CD4-positive, alpha-beta T cell treated with Interleukin-15 for 1 hour (primary cell): ENCODE measurements at regions not wholly inside any gene's neighbourhood (a gene's known extent, or its start where the extent isn't known, plus 50 kb on each side); places are given as distances from the start of the nearest gene placed in this dataset.
A peak's percentile ranks its signal among the peaks of the same experiment; 100 is the strongest.

Experiments
- DNase-seq: peaks from one replicate; pipeline ENCODE4 v3.0.0-alpha.2; 2020

DNA sequence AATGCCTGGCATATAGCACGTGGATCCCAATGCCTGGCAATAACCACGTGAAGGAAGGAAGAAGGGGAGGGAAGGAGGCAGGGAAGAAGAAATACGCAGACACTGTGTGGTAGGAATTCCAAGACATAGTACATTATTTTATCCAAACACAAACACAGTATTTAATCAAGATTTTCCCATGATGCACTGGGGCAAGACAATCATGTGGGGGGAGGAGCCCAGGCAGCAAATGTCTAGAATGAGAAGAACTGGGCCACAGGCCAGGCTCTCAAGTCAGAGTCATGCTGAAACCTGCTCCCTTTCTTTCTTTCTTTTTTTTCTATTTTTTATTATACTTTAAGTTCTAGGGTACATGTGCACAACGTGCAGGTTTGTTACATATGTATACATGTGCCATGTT is 717.9 kb downstream of the UQCRFS1 start:
- no peak for DNase-seq

DNA sequence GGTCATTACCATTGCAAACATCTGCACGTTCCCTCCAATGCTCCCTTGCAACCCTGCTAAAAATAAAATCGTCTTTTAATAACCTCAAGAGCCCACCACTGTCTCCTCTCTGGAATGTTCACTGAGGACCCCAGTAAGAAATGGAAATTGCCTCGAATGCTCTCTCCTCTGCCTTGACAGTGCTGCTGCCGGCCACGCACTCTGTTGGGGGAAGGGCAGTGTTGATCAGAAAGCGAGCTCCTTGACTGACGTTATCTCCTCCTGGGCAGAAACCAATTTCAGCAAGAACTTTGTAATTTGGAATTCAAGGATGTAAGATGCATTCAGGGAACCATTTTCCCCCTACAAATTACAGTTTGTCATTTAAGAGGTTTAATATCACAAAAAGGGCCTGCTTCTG is 718.5 kb downstream of the UQCRFS1 start:
- DNase-seq = no peak

DNA sequence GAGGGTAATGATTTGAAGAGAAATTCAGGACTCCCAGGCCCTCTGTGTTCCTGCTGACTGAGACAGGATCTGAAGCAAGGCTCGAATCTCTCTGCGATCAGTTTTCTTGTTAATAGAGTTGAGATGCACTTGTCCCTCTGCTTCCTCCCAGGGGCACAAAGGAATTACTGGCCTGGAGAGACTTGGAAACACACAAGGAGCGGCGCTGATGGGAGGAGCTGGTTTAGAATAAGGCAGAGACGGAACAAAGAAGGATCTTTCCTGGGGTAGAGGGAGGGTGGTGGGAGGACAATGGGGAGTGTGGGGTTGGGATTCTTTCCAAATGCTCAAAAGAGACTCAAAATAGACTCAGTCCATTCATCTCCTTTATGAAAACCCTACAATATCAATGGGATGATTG is 719.1 kb downstream of the UQCRFS1 start:
- no peak for DNase-seq

DNA sequence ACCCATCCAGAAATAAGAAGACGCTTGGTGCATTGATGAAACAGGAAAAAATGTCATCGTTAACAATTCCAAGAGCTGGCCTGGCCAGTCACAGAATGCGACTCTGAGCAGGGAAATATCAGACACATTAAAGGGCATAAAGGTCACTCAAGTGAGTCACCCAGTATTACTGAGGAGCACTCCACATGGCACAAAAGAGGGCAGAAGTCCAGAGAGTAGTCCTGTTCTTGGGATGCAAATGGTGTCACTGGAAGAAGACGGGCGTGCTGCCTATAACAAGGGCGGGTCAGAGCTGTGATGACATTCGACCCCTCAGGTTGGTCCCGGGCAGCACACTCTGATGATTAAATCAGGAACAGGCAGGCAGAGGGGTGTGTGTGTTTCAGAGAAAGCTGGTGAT is 720.3 kb downstream of the UQCRFS1 start:
- no peak for DNase-seq

DNA sequence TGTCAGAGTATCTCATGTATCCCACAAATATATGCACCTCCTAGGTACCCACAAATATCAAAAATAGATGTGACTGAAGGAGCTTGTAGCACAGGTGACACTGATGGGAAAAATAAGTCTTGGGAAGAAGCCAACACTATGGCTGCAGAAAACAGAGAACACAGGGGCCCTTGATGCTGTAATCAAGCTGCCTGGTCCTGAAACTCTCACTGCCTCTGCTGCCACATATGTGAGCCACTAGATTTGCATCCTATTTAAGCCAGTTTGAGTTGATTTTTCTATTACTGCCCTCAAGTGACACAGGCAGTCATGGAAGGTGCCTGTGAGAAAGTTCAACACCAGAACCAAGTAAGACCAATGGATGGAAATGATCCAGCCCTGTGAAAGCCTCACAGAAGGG is 720.8 kb downstream of the UQCRFS1 start:
- DNase-seq = no peak

DNA sequence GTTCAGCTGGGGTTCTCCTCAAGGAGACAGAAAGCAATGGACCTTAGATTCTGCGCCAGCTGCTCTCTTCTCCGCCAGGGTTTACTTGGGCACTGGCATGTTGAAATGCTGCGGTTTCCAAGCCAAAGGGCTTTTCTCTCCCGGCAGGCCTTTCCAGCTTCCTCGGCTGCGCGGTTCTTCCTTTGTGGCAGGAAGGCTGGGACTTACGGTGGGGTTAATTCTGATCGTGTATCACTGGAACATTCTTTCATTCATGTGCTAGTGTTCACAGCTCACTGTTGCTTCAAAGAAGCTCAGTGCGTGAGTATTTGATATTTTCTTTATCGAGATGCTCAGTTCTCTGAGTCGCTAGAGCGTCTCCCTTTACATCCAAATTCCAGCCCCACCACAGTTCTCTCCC is 723.2 kb downstream of the UQCRFS1 start:
- DNase-seq = no peak

DNA sequence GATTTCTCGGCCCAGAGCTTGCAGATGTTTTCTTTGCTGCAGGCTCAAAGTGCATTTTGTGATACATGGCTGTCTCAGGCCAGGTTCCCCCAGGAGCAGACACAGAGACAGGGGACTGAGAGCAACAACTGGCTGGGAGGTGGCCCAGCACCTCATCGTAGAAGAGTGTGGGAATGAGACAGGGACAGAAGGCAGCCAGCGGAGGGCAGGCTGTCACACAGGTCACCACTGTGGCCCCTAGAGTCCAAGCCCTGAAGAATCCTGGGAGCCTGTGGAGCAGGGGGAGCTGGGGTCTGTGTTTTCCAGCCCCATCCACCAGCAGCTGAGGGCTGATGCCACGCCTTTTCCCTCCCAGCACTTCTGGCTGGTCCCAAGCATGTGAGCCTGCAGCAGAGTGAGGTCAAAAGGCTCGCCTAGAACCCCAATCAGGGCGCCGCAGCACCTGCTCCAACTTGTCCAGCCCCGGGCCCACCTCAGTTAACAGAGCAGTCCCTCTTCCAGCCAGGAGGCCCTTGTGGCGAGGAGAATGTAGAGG is 723.8 kb downstream of the UQCRFS1 start:
- DNase-seq = no peak

DNA sequence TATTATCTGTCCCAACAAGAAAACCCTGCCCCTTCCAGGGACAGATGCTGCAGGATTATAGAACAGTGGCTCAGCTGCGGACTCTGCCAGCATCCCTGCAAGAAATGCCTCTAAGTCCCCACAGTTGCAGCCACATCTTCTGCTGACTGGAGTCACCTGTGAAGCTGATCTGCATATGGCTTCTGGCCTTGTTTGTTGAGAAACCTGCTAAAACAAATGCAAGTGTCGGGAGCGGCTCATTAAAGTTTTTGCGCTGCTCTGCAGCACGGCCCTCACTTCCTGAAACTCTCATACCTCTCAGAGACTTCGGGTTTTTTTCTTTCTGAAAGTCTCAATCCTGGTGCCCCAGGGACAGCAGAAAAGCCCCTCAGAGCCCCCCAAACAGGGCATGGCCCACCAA is 725.0 kb downstream of the UQCRFS1 start:
- no peak for DNase-seq

DNA sequence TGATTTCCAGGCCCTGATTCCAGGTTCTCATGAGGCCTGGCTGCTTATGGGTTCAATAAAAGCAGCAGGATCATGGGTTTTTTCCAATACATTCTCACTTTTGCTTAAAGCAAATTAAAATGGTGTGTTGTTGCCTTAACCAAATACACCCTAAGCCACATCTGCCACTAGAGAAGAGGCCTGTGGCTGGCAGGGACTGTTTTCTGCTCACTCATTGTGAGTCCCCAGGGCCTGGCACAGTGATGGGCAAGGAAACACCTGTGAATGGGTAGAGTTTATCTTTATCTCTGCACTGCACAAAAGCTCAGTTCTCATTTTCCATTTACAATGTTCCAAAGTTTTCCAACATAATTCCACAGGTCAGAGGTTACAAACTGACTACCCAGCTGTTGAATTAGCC is 726.0 kb downstream of the UQCRFS1 start:
- no peak for DNase-seq

DNA sequence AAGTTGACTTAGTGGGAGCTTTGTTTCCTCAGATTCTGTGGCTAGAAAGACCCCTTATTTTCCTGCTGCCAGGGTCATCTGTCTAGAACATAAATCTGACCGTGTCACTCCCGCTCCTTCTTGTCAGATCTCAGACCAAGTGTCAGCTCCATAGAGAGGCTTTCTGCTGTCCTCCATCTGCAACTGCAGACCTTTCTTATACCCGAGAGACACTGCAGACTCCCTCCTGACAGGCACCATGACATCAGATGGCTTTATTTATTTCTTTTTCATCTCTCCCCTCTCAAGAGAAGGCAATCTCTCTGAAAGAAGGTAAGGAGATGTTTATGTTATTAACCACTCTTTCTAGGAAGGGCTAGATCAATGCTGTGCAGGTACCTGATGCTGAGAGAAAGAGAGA is 726.5 kb downstream of the UQCRFS1 start:
- DNase-seq = no peak

DNA sequence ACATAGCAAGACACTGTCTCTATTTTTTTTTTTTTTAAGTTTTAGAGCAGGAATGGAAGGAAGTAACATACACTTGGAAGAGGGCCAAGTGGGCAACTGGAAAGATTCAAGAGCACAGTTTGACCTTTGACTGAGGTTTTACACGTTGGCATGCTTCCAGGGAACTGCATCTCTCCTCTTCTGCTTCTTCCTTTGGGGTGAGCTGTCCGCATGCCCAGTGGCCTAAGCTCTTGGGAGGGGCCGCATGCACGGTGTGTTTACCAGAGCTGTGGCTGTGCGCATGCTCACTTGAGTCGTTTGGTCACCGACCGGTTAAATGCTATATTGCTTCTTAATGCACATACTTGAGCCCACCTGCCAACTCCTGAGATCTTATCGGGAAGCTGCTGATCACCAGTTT is 727.7 kb downstream of the UQCRFS1 start:
- peak; percentile 31 for DNase-seq

DNA sequence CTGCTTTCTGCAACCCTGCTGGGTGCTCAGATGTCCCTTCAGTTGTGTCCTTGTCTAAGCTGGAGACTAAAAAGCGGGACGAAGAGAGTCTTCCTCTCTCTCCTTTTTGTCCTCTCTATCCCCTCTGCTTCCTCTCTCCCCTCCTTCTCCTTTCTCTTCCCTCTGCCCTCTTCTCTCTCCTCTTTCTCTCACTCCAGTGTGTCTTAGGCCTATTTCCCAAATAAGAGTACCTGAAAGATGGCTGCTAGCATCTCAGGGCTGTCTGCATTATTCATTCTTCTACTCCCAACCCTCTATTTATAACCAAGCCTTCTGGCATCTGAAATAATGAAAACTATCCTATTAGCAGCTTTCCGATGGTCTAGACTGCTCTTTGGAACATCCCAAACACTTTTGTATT is 729.8 kb downstream of the UQCRFS1 start:
- no peak for DNase-seq

DNA sequence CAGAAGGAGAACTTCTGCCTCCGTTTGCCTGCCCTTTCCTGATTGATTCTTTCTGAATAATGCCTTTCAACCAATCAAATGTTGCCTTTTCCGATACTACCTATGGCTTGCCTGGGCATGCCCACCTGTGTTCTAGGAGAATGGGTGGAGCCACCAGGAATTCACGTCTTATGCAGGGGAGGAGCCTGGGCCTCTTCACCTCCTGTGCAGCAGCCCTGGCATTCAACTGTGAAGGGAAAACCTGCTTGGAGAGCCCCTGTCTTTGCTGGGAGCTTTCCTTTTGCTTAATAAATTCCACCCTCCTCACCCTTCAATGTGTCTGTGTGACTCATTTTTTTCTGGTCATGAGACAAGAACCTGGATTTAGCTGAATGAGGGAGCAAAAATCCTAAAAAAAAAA is 730.7 kb downstream of the UQCRFS1 start:
- no peak for DNase-seq

DNA sequence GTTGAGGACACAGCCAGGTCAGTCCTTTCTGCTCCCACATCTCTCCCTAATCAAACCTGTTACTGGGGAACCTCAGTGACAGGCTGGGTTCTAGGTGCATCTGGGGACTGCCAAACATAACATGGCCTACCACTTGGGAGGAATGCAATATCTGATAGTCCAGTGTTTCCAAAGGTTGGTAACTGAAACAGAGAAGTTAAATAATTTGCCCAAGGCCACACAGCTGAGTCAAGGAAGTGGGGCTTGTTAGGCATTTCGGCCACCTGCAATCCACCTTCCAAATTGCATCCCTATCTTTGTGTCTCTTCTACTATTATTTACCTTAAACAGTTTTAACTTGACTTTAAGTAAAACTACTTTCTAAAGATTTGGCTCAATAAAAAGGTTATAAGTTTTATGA is 731.3 kb downstream of the UQCRFS1 start:
- DNase-seq = no peak

DNA sequence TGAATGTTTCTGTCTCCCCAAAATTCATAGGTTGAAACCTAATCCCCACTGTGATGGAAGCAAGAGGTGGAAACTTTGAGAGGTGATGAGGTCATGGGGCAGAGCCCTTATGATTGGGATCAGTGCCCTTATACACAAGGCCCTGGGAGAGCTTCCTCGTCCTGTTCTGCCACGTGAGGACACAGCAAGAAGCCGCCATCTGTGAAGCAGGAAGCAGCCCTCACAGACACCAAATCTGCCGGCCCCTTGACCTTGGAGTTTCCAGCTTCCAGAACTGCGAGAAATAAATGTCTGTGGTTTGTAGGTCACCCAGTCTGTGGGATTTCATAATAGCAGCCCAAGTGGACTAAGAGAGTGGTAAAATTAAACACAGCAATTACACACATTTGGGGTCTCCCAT is 737.4 kb downstream of the UQCRFS1 start:
- DNase-seq = no peak

DNA sequence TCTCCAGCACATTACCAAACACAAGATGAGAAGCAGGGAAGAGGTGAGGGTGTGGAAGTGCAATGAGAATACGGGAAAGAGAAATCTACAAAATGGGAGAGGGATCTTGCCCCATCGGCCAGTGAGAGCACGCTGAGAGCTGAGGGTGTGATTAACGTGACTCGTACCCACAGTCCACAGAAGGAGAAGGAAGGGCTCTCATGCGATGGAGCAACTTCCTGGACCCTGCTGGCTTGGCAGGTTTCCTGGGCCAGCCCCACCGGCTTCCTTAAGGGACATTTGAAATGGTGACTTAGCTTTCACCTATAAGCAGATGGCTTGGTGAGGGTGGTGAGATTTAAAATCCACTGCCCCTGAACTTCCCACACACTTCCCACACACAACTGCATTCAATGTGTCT is 740.1 kb downstream of the UQCRFS1 start:
- DNase-seq = no peak

DNA sequence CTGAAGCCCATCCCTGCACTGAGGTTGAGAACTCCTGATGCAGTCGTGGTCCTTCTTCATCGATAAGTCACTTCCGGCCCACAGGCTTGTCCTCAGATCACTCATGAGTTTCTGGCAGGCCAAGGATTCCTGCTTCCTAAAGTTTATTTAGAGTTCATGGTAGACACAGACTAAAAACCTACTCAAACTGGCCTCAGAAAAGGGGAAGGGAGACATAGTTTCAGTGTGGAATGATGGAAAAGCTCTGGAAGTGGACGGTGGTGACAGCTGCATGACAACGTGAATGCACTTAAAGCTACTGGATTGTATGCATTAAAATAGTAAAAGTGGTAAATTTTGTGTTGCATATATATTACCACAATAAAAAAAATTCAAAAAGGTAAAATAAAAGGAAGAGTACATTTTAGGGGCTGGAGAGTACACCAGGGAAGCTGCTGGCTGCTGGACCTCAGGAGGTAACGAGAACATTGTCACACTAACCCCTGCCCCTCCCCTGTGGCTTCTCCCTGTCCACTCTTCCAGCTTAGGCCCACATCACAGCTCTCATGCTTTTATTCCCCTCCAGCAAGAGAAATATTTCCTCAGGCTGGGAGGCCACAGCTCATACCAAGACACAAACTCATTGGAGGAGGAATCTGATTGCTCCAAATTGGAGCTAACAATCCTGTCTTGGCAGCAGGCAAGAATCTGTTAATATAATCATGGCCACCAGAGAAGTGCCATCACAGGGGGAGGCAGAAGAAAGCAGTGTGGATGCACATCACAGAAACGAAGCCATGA is 741.0 kb downstream of the UQCRFS1 start:
- DNase-seq = no peak

DNA sequence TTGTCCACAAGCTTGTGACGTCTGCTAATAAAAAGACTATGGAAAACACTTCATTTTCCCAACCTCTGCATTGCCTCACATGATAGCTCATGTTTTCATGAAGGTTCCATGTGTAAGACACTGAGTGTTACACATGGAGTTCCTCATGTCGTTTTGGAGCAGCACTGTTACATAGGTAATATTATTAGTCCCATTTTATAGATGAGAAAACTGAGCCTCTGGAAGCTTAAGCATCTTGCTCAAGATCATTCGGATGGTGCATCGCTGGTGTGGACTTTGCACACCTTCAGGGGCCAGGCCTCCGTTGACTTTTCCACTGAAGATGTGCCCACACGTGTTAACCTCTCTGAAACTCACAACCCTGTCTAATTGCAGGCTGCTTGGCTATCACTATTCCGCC is 743.4 kb downstream of the UQCRFS1 start:
- DNase-seq = no peak

DNA sequence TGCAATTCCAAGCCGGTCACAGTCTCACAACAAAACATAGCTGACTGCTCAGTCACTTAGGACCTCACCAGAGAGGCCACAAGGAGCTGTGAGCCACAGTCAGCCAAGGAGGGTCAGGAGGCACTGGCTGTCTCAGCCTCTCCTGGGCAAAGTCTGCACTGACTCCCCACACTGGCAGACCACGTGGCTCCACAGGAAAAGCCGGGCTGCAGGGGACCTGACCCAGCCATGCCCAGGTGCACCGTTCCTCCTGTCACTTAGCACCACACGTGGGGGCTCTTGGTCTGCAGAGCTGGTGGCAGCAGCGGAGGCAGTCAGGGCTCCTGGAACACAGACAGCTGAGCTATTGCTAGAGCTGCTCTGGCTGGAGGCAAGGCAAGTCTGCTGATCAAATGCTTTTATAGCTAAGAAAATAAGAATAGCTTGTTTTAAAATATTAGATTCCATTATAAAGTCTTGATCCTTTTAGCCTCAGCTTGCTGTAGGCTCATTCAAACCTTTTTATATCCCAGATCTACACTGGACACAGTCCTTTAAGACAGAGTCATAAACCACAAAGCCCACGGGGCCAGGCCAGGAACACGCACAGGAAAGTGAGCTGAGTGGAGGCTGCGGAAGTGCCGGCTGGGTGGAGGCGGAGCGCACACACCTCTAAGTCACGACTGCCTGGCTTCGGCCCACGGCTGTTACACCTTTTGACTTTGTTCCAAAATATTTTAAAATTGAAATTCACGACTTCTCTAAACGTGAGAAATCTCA is 744.1 kb downstream of the UQCRFS1 start:
- DNase-seq = peak; percentile 36

DNA sequence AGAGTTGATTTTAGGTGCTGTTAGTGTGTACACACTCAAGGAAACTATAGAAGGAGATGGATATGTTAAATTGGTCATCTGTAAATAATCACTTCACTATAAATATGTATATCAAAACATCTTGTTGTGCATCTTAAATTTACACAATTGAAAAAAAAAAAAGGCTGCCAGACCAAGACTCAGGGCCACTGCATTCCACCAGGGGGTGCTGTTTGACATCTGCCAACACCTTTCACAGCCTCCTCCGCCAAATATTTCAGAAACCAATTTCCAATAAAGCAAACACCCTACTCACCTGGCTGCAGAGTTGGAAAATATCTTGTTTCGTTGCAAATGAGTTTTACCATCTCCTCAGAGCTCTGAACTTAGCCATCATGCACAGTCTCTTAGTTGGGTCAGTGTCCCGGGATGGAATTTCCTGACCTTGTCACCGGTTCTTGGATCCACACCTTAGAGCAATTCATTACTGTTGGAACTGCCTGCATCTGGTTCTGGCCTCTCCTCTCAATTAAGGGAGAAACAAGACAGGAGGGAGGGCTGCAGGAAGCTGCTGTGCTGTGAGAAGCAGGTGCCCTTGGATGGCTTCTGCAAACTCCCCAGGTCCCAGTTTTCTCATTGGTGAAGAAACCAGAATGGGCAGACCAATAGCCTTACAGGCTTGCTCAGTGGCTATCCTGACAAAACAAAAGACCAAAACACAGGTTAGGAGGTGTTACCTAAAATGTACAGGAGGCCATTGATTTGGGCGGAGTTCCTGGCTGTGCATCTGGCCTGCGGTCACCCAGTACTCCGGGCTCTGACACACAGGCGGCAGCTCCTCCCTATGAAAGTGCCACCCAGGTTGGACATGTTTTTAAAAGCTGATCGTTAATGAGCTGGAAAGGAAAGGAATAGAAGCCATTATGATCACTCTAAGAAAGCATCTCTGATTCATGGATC is 746.6 kb downstream of the UQCRFS1 start:
- peak; percentile 60 for DNase-seq

DNA sequence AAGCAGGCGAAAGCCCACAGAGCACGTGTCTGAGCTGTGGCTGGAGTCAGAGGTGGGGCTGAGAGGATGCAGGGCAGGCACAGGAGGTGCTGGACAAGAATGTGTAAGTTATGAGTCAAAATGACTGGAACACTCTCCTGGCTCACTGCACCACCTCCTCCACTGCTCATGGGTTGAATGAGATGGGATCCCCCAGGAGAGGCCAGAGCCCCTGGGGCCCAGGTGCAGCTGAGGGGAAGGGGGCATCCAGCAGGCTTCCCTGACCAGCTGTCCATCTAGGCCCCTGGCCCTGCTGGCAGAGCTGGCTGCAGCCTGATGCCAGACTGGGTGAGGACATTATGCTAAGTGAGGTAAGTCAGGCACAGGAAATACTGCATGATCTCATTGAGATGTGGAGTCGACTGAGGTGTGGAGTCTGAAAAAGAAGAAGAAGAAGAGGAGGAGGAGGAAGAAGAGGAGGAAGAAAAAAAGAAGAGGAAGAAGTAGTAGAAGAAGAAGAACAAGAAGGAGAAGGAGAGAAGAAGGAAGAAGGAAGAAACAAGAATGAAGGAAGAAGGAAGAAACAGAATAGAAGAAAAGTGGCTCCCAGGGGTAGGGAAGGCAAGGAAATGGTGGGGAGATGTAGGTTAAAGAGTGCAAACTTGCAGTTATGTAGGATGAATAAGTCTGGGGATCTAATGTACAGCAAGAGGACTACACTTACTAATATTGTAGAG is 747.4 kb downstream of the UQCRFS1 start:
- DNase-seq = no peak

DNA sequence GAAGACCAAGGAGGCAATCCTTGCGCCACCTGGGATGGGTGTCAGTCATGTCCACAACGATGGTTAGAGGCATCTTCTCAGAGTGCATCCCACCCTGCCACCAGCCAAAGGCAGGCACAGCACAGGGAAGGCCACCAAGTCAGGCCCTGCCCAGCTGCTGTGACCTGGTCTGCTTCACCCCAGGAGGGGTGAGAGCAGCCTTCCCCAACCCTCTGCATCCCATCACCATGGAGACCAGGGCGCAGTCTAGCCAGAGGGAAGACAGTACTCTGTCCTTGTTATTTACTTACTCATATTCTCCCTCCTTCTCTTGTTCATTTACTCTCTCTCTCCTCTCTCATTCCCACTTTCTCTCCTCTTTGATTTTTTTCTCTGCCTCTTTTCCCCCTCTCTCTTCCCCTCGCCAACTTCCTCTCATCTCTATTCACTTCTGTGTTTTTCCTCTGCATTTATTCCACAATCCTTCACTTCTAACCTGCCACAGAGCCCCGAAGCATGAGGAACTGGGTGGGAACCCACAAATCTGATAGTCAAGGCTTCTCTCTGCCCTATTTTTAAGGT is 749.4 kb downstream of the UQCRFS1 start:
- no peak for DNase-seq
